ENCODE measurements at regions not wholly inside any gene's neighbourhood (a gene's known extent, or its start where the extent isn't known, plus 50 kb on each side); places are given as distances from the start of the nearest gene placed in this dataset.

DNA sequence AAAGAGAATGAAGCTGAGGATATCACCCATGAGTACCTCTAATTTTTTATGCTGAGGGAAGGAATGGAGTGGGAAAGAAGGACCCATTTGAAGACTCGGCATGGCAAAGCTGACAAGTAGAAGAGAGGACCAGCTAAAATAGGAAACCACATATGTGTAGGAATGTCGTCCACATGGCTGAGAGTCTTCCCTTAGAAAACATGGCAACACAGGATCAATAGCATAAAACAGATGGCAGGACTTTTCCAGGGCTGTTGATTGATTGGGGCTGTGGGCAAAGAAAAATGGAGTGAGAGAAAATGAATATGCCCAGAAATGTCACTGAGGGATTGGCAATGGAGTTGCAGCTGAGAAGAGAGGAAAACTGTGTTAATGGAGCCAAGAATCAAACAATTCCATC, 76.2 kb upstream of the PRICKLE2 start:
- DNase-seq (ENCODE audit: low spot score) (no peak), ATAC-seq (no peak), FAIRE-seq (no peak)
- WGBS (ENCODE audit: low lambda C conversion rate) = 19% methylated on average over 2 of the region's 2 CpGs
- CTCF ChIA-PET (ENCODE audit: low intra/inter-chr PET ratio, low total read pairs) = no interaction called here
- Histone ChIP-seq H3K27me3 (ENCODE audit: control insufficient read depth in 1 of 2, insufficient read depth in 2 of 2, low read length in 2 of 2) (no peaks in the 10 kb centered on the region), H3K9ac (ENCODE audit: insufficient read depth, low read depth, low read length) (no peak overlapping the region), H3K79me2 (ENCODE audit: insufficient read depth, low read length) (no peaks in the 10 kb centered on the region), H2AFZ (ENCODE audit: low read length) (no peak overlapping the region), H4K20me1 (ENCODE audit: insufficient read depth, low read length) (no peaks in the 10 kb centered on the region), H3K4me2 (ENCODE audit: low read depth, low read length) (no peak overlapping the region), H3K4me1 (ENCODE audit: insufficient read depth, low read length) (no peaks in the 10 kb centered on the region), H3K36me3 (replicated peaks in 1 of 2; ENCODE audit: control insufficient read depth in 1 of 2, insufficient read depth in 2 of 2, low read length in 2 of 2) (no peaks in the 10 kb centered on the region), H3K9me3 (ENCODE audit: low read length) (peaks cover 11% of the 10 kb centered on the region), H3K27ac (ENCODE audit: extremely low read length, insufficient read depth, low read length) (no peak overlapping the region), H3K4me3 (replicated peaks in 1 of 3; ENCODE audit: insufficient read depth in 1 of 3, low read depth in 2 of 3, low read length in 3 of 3) (no peak overlapping the region)
- intact Hi-C loops (cut with micrococcal nuclease; ENCODE audit: unreplicated experiment) (no loop called here), in situ Hi-C loops (cut with HindIII; ENCODE audit: extremely low pct_ligation_motif_present, low pct_unique_long_range_greater_than_20kb) (no loop called here)
- TF ChIP-seq, protein P1, sequence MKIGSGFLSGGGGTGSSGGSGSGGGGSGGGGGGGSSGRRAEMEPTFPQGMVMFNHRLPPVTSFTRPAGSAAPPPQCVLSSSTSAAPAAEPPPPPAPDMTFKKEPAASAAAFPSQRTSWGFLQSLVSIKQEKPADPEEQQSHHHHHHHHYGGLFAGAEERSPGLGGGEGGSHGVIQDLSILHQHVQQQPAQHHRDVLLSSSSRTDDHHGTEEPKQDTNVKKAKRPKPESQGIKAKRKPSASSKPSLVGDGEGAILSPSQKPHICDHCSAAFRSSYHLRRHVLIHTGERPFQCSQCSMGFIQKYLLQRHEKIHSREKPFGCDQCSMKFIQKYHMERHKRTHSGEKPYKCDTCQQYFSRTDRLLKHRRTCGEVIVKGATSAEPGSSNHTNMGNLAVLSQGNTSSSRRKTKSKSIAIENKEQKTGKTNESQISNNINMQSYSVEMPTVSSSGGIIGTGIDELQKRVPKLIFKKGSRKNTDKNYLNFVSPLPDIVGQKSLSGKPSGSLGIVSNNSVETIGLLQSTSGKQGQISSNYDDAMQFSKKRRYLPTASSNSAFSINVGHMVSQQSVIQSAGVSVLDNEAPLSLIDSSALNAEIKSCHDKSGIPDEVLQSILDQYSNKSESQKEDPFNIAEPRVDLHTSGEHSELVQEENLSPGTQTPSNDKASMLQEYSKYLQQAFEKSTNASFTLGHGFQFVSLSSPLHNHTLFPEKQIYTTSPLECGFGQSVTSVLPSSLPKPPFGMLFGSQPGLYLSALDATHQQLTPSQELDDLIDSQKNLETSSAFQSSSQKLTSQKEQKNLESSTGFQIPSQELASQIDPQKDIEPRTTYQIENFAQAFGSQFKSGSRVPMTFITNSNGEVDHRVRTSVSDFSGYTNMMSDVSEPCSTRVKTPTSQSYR (CRISPR knock-in tag; IDR thresholded peaks at IDR 0.05; ENCODE audit: borderline replicate concordance) = no peak
- TF ChIP-seq ZNF562 (CRISPR knock-in tag; IDR thresholded peaks at IDR 0.05; ENCODE audit: borderline replicate concordance) = no peak
- no peak for TF ChIP-seq MLLT10 (CRISPR knock-in tag; IDR thresholded peaks at IDR 0.05)
- TF ChIP-seq, protein P2, sequence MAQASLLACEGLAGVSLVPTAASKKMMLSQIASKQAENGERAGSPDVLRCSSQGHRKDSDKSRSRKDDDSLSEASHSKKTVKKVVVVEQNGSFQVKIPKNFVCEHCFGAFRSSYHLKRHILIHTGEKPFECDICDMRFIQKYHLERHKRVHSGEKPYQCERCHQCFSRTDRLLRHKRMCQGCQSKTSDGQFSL (CRISPR knock-in tag; IDR thresholded peaks at IDR 0.05) = no peak
- TF ChIP-seq RARA (CRISPR knock-in tag; IDR thresholded peaks at IDR 0.05) = no peak
- TF ChIP-seq HHEX (CRISPR knock-in tag; IDR thresholded peaks at IDR 0.05) = no peak
- TF ChIP-seq TARDBP (CRISPR knock-in tag; IDR thresholded peaks at IDR 0.05) = no peak
- TF ChIP-seq ZBTB8A (CRISPR knock-in tag; IDR thresholded peaks at IDR 0.05; ENCODE audit: borderline replicate concordance, low read depth) = no peak
- TF ChIP-seq, protein P3, sequence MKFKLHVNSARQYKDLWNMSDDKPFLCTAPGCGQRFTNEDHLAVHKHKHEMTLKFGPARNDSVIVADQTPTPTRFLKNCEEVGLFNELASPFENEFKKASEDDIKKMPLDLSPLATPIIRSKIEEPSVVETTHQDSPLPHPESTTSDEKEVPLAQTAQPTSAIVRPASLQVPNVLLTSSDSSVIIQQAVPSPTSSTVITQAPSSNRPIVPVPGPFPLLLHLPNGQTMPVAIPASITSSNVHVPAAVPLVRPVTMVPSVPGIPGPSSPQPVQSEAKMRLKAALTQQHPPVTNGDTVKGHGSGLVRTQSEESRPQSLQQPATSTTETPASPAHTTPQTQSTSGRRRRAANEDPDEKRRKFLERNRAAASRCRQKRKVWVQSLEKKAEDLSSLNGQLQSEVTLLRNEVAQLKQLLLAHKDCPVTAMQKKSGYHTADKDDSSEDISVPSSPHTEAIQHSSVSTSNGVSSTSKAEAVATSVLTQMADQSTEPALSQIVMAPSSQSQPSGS (CRISPR knock-in tag; IDR thresholded peaks at IDR 0.05) = no peak
- no peak for TF ChIP-seq JUND (CRISPR knock-in tag; IDR thresholded peaks at IDR 0.05)
- TF ChIP-seq ZNF124 (CRISPR knock-in tag; IDR thresholded peaks at IDR 0.05) = no peak
- no peak for TF ChIP-seq PHF5A (CRISPR knock-in tag; IDR thresholded peaks at IDR 0.05; ENCODE audit: low read depth, unreplicated experiment)
- no peak for TF ChIP-seq TCF7L2 (IDR thresholded peaks at IDR 0.05; ENCODE audit: low read depth, low read length)
- no peak for TF ChIP-seq PPARG (CRISPR knock-in tag; conservative IDR thresholded peaks at IDR 0.05)
- BruUV-seq (replicated peaks) = no TSS peak
- POLR2A ChIA-PET = no interaction called here

All from HepG2 (cell line).